ENCODE measurements at regions not wholly inside any gene's neighbourhood (a gene's known extent, or its start where the extent isn't known, plus 50 kb on each side); places are given as distances from the start of the nearest gene placed in this dataset.

- no peaks in the 10 kb centered on the region for H3K9me3 ChIP-seq (ENCODE audit: insufficient read depth in 2 of 2, low read depth in 1 of 2, low read length in 1 of 2)
- ChIA-PET CTCF (ENCODE audit: partially characterized antibody) (interaction anchor here (0.9 to 6.6 kb wide), 27 partner anchors 9 to 541 kb away, joined by 3 to 38 read pairs (median 4); no protein-coding TSS in a partner anchor), POLR2A (ENCODE audit: partially characterized antibody) (no interaction called here)
- no peak overlapping the region for H2BK120ac ChIP-seq (replicated peaks; ENCODE audit: low read depth, low read length)
- no peak overlapping the region for H3K56ac ChIP-seq (replicated peaks; ENCODE audit: insufficient read length, low read depth, low read length)
- H3K18ac ChIP-seq (ENCODE audit: extremely low read depth, low read length): no peak overlapping the region
- H3K9ac ChIP-seq (replicated peaks in 1 of 4; ENCODE audit: extremely low read depth in 1 of 4, low read depth in 3 of 4, low read length in 3 of 4): no peak overlapping the region
- H4K91ac ChIP-seq (replicated peaks; ENCODE audit: insufficient read length, low read length): no peak overlapping the region
- no peak overlapping the region for H2BK12ac ChIP-seq (ENCODE audit: low read depth, low read length)
- no peaks in the 10 kb centered on the region for H3K4me1 ChIP-seq (replicated peaks in 1 of 4; ENCODE audit: control insufficient read depth in 3 of 4, insufficient read depth in 4 of 4, low read length in 3 of 4)
- peak overlapping the region; percentile 72 for H2AFZ ChIP-seq (ENCODE audit: low read length)
- H2BK15ac ChIP-seq (ENCODE audit: low read length): no peak overlapping the region
- no peak overlapping the region for H3K23ac ChIP-seq (ENCODE audit: insufficient read length)
- no peak overlapping the region for H2BK5ac ChIP-seq (ENCODE audit: low read depth, low read length)
- peak overlapping the region; percentile 59 for H3K4ac ChIP-seq (replicated peaks; ENCODE audit: insufficient read length, low read depth, low read length)
- no peaks in the 10 kb centered on the region for H3K23me2 ChIP-seq (ENCODE audit: low read depth, low read length)
- H2AK5ac ChIP-seq (ENCODE audit: low read depth, low read length): no peak overlapping the region
- H4K5ac ChIP-seq (ENCODE audit: insufficient read length, low read depth, low read length): peak overlapping the region; percentile 48
- no peak for FAIRE-seq
- H4K20me1 ChIP-seq (replicated peaks in 1 of 2; ENCODE audit: control insufficient read depth in 1 of 2, insufficient read depth in 2 of 2, low read length in 2 of 2): no peaks in the 10 kb centered on the region
- 69% methylated on average over 6 of the region's 6 CpGs; no CpG with 5 or more reads in 1 of the 2 experiments for whole genome bisulfite sequencing, 2 experiments (ENCODE audit: extremely low coverage in 1 of 2, insufficient coverage in 1 of 2, insufficient read length in 1 of 2, insufficient replicate concordance in 2 of 2, low coverage in 1 of 2, low lambda C conversion rate in 2 of 2, missing lambda C conversion rate in 1 of 2)
- no peaks in the 10 kb centered on the region for H3K36me3 ChIP-seq (ENCODE audit: control insufficient read depth in 2 of 4, insufficient read depth in 4 of 4, low read length in 3 of 4)
- H3K79me1 ChIP-seq (ENCODE audit: low read depth, low read length): no peaks in the 10 kb centered on the region
- H3K27ac ChIP-seq (ENCODE audit: low read depth, low read length): no peak overlapping the region
- H3K79me2 ChIP-seq (ENCODE audit: control insufficient read depth in 1 of 2, insufficient read depth in 2 of 2, low read length in 2 of 2): no peaks in the 10 kb centered on the region
- no peak overlapping the region for H3K14ac ChIP-seq (ENCODE audit: insufficient read length)
- 0 out of 2 replicates have a peak, but pooled peaks have one; percentile 23 for TF ChIP-seq MAX (IDR thresholded peaks at IDR 0.05)
- TF ChIP-seq POLR2AphosphoS5 (IDR thresholded peaks at IDR 0.05; ENCODE audit: low read depth, low read length): no peak
- no peak for TF ChIP-seq EZH2 (IDR thresholded peaks at IDR 0.05; ENCODE audit: low read depth, low read length, severe bottlenecking)
- no peak overlapping the region for H4K8ac ChIP-seq (ENCODE audit: extremely low read depth, insufficient read depth, low read length)
- H3K27me3 ChIP-seq (replicated peaks in 1 of 4; ENCODE audit: control insufficient read depth in 3 of 4, extremely low read depth in 1 of 4, insufficient read depth in 3 of 4, low read length in 3 of 4): no peaks in the 10 kb centered on the region
- no peak for DNase-seq (ENCODE audit: low read depth in 1 of 2, low spot score in 2 of 2)
- H3K4me3 ChIP-seq (ENCODE audit: extremely low read depth in 1 of 4, insufficient read depth in 2 of 4, low read depth in 3 of 4, low read length in 4 of 4): no peak overlapping the region
- no peak overlapping the region for H3K4me2 ChIP-seq (ENCODE audit: insufficient read depth in 1 of 2, low read depth in 2 of 2, low read length in 2 of 2)
- H2BK20ac ChIP-seq (ENCODE audit: low read length): no peak overlapping the region
These were observed 149.7 kb upstream of the ARHGAP5 start for GRCh38 chr14:31927348-31927832.

Data from H1 (cell line).